Memory B cell (primary cell): ENCODE measurements at regions not wholly inside any gene's neighbourhood (a gene's known extent, or its start where the extent isn't known, plus 50 kb on each side); places are given as distances from the start of the nearest gene placed in this dataset.

Source experiments
- ATAC-seq: fragments of 150-1000 bp; cut with Tn5 transposase; 2 replicates; pipeline ENCODE4 v1.10.0; 2021; ENCODE audit warnings: low read depth, mild to moderate bottlenecking, moderate library complexity
- DNase-seq, 2 donors: peaks; one replicate each; pipeline ENCODE4 v3.0.0; 2022; ENCODE audit warnings: low spot score in 2 of 2
- H3K27ac Mint-ChIP-seq: one replicate; pipeline ENCODE4 v1.8.0; 2022; ENCODE audit warnings: mild to moderate bottlenecking, moderate library complexity, mixed read lengths
- H3K27me3 Mint-ChIP-seq: one replicate; pipeline ENCODE4 v1.8.0; 2022; ENCODE audit warnings: mixed read lengths
- H3K36me3 Mint-ChIP-seq: one replicate; pipeline ENCODE4 v1.8.0; 2022; ENCODE audit warnings: mild to moderate bottlenecking, mixed read lengths
- H3K4me1 Mint-ChIP-seq: one replicate; pipeline ENCODE4 v1.8.0; 2022; ENCODE audit warnings: mixed read lengths
- H3K4me3 Mint-ChIP-seq: one replicate; pipeline ENCODE4 v1.8.0; 2022; ENCODE audit warnings: mild to moderate bottlenecking, moderate library complexity, mixed read lengths
- H3K9me3 Mint-ChIP-seq: one replicate; pipeline ENCODE4 v1.8.0; 2022; ENCODE audit warnings: mixed read lengths

- ATAC-seq (no peak), DNase-seq (no peak)
- peaks cover 2% of the 10 kb centered on the region for H3K9me3 Mint-ChIP-seq
- H3K4me3 Mint-ChIP-seq: no peak overlapping the region
- no peaks in the 10 kb centered on the region for H3K4me1 Mint-ChIP-seq
- no peaks in the 10 kb centered on the region for H3K27me3 Mint-ChIP-seq
- H3K36me3 Mint-ChIP-seq: no peaks in the 10 kb centered on the region
- no peak overlapping the region for H3K27ac Mint-ChIP-seq
Observed at GRCh38 chr1:189874715-189875435, 602.8 kb downstream of the BRINP3 start.

- peaks cover 2% of the 10 kb centered on the region for H3K9me3 Mint-ChIP-seq
- H3K4me1 Mint-ChIP-seq: no peaks in the 10 kb centered on the region
- no peak overlapping the region for H3K27ac Mint-ChIP-seq
- DNase-seq (no peak), ATAC-seq (no peak)
- H3K36me3 Mint-ChIP-seq: no peaks in the 10 kb centered on the region
- no peak overlapping the region for H3K4me3 Mint-ChIP-seq
- H3K27me3 Mint-ChIP-seq: no peaks in the 10 kb centered on the region
Observed at GRCh38 chr1:189880135-189880534, 597.5 kb downstream of the BRINP3 start.

DNA sequence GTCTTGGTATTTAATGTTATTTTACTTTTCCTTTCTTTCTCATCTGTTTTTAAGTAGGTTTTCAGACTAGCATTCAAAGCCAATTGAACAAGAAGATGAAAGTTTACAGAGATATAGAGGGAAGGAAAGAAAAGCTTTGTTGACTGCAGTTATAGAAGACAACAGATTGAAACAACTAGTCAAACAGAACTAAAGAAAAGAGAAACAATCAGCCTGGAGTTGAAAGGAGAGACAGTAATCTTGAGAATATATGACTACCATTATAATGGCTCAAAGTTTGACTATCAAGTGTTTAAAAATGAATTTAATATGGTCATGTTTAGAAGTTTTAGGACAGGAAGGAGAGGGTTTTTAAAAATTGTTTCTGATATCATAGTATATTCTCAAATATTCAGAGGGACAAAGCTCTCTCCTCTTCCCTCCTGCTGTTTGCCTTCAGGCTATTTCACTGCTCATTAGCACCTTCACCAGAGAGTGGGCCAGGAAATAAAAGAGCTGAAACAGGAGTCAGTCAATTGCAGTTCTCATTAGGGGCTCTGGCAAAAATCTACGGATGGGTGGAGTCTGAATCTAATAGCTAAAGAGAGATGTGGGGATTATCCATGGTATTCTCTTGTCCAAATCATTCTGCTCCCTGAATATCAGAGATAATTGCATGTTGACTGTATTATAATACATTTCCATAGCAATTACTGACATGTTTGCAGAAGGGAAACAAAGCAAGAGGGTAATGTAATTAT is 577.8 kb downstream of the BRINP3 start:
- DNase-seq (no peak), ATAC-seq (no peak)
- H3K36me3 Mint-ChIP-seq: no peaks in the 10 kb centered on the region
- H3K4me1 Mint-ChIP-seq: no peaks in the 10 kb centered on the region
- H3K4me3 Mint-ChIP-seq: no peak overlapping the region
- peaks cover 3% of the 10 kb centered on the region for H3K9me3 Mint-ChIP-seq
- H3K27ac Mint-ChIP-seq: no peak overlapping the region
- no peaks in the 10 kb centered on the region for H3K27me3 Mint-ChIP-seq

- no peak overlapping the region for H3K27ac Mint-ChIP-seq
- DNase-seq: no peak
- H3K4me1 Mint-ChIP-seq: no peaks in the 10 kb centered on the region
- H3K27me3 Mint-ChIP-seq: no peaks in the 10 kb centered on the region
- no peak for ATAC-seq
- no peaks in the 10 kb centered on the region for H3K36me3 Mint-ChIP-seq
- H3K4me3 Mint-ChIP-seq: no peak overlapping the region
- peaks cover 5% of the 10 kb centered on the region for H3K9me3 Mint-ChIP-seq
Observed at GRCh38 chr1:189904509-189904908, 573.2 kb downstream of the BRINP3 start.

DNA sequence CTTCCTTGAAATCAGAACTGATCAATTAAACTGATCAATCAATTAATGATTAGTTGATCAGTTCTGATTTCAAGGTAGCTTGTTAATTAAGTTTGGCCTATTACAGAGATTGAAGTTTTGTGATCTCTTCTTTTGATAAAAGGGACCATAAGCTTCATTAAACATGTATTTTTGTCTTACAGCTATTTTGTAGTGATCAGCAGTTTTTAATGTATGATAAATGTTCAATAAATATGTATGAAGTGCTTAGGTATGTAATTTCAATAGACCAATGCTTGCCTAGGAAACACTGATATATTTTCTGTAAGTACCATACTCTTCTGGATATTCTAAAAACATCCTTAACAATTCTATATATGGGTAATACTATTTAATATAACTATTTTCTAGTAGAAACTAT is 569.6 kb downstream of the BRINP3 start:
- H3K4me1 Mint-ChIP-seq: no peaks in the 10 kb centered on the region
- H3K36me3 Mint-ChIP-seq: no peaks in the 10 kb centered on the region
- no peaks in the 10 kb centered on the region for H3K27me3 Mint-ChIP-seq

DNA sequence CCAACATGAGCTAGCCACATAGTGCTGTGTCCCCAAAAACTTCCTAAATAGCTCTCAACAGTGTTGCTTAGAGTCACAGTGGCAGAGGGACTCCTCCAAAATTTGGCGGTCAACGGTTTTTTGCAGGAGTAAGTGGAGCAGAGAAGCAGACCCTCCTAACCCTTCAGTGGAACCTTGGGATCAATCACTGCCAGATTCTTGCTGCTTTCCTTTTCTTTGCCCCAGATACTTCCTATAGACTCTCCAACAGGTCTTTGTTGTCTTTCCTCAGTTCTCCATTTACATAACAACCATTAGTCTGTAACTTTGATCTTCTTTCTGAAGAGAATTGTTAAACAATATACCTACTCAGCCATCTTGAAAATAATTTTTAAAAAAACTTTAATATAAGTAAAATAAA is 556.1 kb downstream of the BRINP3 start:
- Mint-ChIP-seq H3K27me3 (no peaks in the 10 kb centered on the region), H3K36me3 (no peaks in the 10 kb centered on the region), H3K4me3 (no peak overlapping the region), H3K9me3 (peaks cover 11% of the 10 kb centered on the region), H3K27ac (no peak overlapping the region), H3K4me1 (no peaks in the 10 kb centered on the region)
- ATAC-seq: no peak
- DNase-seq: no peak

More for the DNA sequence above, 569.6 kb downstream of the BRINP3 start:
- peaks cover 5% of the 10 kb centered on the region for H3K9me3 Mint-ChIP-seq
- no peak overlapping the region for H3K27ac Mint-ChIP-seq
- DNase-seq (no peak), ATAC-seq (no peak)
- H3K4me3 Mint-ChIP-seq: no peak overlapping the region

- Mint-ChIP-seq H3K27ac (no peak overlapping the region), H3K36me3 (no peaks in the 10 kb centered on the region), H3K4me1 (no peaks in the 10 kb centered on the region), H3K9me3 (peaks cover 8% of the 10 kb centered on the region), H3K4me3 (no peak overlapping the region), H3K27me3 (no peaks in the 10 kb centered on the region)
- ATAC-seq (no peak), DNase-seq (no peak)
Observed at GRCh38 chr1:189927641-189928040, 550.0 kb downstream of the BRINP3 start.

DNA sequence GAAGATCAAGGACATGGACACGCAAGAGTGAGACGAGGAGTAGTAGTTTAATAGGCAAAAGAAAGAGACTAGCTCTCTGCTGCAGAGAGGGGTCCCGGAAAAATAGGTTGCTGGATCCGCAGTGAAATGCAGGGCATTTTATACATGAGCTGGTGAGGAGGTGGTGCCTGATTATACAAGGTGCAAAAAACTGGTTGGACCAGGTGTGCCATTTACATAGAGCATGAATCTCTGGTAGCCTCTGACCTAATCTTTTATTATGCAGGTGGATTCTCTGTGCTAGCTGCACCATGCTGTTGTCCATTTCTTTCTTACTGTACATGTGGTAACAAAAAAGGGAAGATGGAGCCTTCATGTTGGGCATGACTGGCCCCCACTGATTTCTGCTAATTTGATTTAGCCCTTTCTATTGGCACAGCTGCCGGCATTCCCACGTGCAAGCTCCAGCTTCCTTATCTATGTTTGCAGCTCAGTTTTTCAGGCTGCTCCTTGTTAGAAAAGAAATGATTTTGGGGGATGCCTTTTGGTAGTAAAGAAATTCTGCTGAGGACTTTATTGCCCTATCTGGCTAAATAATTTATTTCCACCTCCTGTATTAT is 548.1 kb downstream of the BRINP3 start:
- ATAC-seq: no peak
- Mint-ChIP-seq H3K4me1 (no peaks in the 10 kb centered on the region), H3K27me3 (no peaks in the 10 kb centered on the region), H3K36me3 (no peaks in the 10 kb centered on the region), H3K9me3 (peaks cover 5% of the 10 kb centered on the region), H3K27ac (no peak overlapping the region), H3K4me3 (no peak overlapping the region)
- no peak for DNase-seq

- DNase-seq (no peak), ATAC-seq (no peak)
- Mint-ChIP-seq H3K9me3 (peaks cover 1% of the 10 kb centered on the region), H3K4me1 (no peaks in the 10 kb centered on the region), H3K27ac (no peak overlapping the region), H3K36me3 (no peaks in the 10 kb centered on the region), H3K4me3 (no peak overlapping the region), H3K27me3 (no peaks in the 10 kb centered on the region)
Observed at GRCh38 chr1:189936861-189937260, 540.8 kb downstream of the BRINP3 start.

DNA sequence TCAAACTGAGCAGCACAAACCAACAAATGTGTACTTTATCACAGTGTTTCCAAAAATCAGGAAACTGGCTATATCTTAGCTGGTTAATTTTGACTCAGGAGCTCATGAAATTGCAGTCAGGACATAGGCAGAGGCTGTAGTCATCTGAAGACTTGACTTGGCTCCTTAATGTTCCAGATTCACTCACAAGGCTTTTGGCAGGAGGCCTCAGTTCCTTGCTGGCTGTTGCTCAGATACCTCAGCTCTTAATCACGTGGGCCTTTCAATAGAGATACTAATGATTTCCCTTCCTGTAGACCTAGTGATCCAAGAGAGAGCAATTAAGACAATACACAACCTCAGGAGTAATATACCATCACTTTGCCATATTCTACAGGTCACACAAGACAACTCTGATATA is 537.7 kb downstream of the BRINP3 start:
- no peaks in the 10 kb centered on the region for H3K4me1 Mint-ChIP-seq
- ATAC-seq (no peak), DNase-seq (no peak)
- no peak overlapping the region for H3K4me3 Mint-ChIP-seq
- no peaks in the 10 kb centered on the region for H3K27me3 Mint-ChIP-seq
- no peak overlapping the region for H3K27ac Mint-ChIP-seq
- no peaks in the 10 kb centered on the region for H3K36me3 Mint-ChIP-seq
- peaks cover 1% of the 10 kb centered on the region for H3K9me3 Mint-ChIP-seq

GRCh38 chr1:189941922-189942321 is 535.7 kb downstream of the BRINP3 start:
- no peaks in the 10 kb centered on the region for H3K36me3 Mint-ChIP-seq
- DNase-seq (no peak), ATAC-seq (no peak)
- H3K9me3 Mint-ChIP-seq: no peaks in the 10 kb centered on the region
- H3K27ac Mint-ChIP-seq: no peak overlapping the region
- H3K27me3 Mint-ChIP-seq: no peaks in the 10 kb centered on the region
- no peak overlapping the region for H3K4me3 Mint-ChIP-seq
- H3K4me1 Mint-ChIP-seq: no peaks in the 10 kb centered on the region

- no peak for ATAC-seq
- Mint-ChIP-seq H3K9me3 (peaks cover 5% of the 10 kb centered on the region), H3K27ac (no peak overlapping the region), H3K27me3 (no peaks in the 10 kb centered on the region), H3K4me3 (no peak overlapping the region), H3K4me1 (no peaks in the 10 kb centered on the region), H3K36me3 (no peaks in the 10 kb centered on the region)
- DNase-seq: no peak
Observed at GRCh38 chr1:189958756-189959155, 518.9 kb downstream of the BRINP3 start.

DNA sequence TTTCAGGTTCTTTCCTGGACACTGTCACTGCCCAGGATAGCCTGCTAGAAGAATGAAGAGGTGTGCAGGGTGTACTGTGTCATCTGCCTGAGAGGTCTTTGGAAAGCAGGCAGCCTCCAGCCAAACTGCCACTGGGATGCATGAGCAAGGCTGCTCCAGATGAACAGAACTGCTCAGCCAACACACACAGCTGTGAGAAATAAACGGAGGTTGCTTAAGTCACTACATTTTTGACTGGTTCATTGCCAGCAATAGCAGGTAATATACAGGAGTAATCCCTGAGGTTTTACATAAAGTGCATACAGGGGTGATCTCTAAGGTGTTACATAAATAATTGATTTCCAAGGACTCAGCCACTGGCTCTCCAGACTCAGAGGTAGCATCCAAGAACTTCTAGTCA is 516.9 kb downstream of the BRINP3 start:
- DNase-seq (no peak), ATAC-seq (no peak)
- no peak overlapping the region for H3K27ac Mint-ChIP-seq
- H3K36me3 Mint-ChIP-seq: no peaks in the 10 kb centered on the region
- H3K4me3 Mint-ChIP-seq: no peak overlapping the region
- no peaks in the 10 kb centered on the region for H3K4me1 Mint-ChIP-seq
- H3K27me3 Mint-ChIP-seq: no peaks in the 10 kb centered on the region
- H3K9me3 Mint-ChIP-seq: peaks cover 5% of the 10 kb centered on the region

- Mint-ChIP-seq H3K36me3 (no peaks in the 10 kb centered on the region), H3K4me1 (no peaks in the 10 kb centered on the region), H3K27me3 (no peaks in the 10 kb centered on the region), H3K27ac (no peak overlapping the region), H3K4me3 (no peak overlapping the region), H3K9me3 (peaks cover 9% of the 10 kb centered on the region)
- DNase-seq (no peak), ATAC-seq (no peak)
Observed at GRCh38 chr1:189962181-189962580, 515.5 kb downstream of the BRINP3 start.
